Stimulated activated CD8-positive, alpha-beta memory T cell treated with anti-CD3 and anti-CD28 coated beads, Interleukin-12 subunit alpha, Interleukin-12 subunit beta, amount 100 ng/mL, for 4 hours (primary cell): ENCODE measurements at regions not wholly inside any gene's neighbourhood (a gene's known extent, or its start where the extent isn't known, plus 50 kb on each side); places are given as distances from the start of the nearest gene placed in this dataset.

Experiments
- DNase-seq: peaks from one replicate; pipeline ENCODE4 v3.0.0-alpha.2; 2020; ENCODE audit warnings: low read depth

DNA sequence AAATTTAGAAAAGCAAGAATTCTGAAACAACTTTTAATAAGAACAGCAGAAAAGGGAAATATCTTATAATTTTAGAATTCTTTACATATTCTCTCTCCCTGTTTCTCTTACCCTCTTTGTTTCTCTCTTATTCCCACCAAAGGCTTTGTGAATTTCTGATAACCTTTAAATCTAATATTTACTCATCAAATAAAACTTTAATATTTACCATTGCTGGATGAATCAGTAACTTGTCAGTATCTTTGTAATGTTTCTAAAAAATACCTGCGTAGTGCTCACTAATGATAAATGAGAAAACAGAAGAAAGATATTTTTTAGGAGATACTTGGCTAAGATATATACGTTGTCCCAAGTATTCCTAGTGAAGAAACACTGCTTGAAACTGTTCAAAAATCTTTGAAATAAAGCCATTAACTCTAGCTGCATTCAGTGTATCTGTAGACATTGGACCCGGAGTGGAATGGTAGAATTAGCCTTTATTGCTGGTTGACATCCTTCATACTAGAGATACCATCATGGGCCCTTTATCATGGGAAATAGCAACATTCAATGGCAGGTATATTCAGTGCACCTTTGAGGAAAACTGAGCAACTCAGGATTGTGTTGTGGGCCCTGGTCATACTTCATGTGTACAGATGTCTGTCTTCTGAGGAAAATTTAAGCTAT is 2160.4 kb downstream of the MAT2B start:
- no peak for DNase-seq

DNA sequence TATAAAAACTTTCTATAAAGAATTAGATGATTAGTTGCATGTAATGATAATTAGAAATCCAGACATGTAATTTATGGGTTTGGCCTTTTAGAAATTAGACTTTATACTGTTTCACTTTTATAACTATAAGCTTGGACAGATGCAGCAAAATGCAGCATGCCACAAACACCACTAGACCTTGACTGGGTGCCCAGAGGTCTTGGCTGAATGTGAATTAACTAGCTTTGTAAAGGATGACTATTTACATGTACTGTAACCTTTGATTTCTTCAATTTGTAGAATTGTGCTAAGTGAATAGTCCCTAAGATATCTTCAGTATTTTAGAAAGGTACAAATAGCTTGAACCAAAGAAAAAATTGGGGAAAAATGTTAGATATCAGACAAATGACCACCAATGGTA is 2168.1 kb downstream of the MAT2B start:
- no peak for DNase-seq

DNA sequence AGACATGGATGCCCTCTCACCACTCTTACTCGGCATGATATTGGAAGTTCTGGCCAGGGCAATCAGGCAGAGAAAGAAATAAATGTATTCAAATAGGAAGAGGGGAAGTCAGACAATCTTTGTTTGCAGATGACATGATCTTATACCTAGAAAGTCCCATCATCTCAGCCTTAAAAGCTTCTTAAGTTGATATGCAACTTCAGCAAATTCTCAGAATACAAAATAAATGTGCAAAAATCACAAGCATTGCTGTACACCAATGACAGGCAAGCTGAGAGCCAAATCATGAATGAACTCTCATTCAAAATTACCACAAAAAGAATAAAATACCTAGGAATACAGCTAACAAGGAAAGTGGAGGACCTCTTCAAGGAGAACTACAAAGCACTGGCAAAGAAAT is 2190.4 kb downstream of the MAT2B start:
- DNase-seq, result no peak

- DNase-seq, result no peak
These were observed 2200.5 kb downstream of the MAT2B start for GRCh38 chr5:165705960-165706359.

DNA sequence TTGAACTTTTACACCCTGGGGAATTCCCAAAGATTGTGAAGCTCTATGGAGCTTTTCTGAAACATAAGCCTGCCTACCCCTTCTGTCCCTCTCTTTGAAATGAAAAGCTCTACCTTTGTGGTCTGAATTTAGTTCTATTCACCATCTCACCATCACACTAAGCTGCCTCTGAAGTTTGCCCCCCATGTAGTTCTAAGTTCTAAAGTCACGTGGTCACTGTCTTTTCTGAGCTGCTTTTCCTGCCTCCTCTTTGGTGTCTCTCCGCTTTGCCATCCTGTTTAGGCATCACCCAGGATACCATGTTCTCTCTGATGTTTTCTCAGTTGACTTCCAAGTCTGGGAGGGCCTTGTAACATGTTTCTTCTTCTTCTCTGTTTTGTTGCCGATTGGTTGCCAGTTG is 2206.6 kb downstream of the MAT2B start:
- no peak for DNase-seq

DNA sequence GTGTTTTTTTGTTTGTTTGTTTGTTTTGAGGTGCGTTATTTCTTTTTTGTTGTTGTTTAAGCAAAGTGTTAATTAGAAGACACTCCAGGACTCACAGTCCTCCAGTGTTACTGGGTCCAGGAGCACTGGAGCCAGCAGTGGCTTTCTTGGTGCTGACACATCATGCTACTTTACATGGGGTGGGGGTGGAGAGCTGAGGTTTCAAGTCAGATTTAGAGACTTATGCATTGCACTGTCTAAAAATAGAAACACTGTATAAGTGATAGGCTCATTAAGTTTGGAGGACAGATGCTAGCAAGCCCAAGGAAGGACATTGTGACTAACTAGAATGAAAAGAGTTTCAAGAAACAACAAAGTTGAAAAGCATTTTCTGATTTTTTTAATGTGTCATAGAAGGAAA is 2209.2 kb downstream of the MAT2B start:
- no peak for DNase-seq

DNA sequence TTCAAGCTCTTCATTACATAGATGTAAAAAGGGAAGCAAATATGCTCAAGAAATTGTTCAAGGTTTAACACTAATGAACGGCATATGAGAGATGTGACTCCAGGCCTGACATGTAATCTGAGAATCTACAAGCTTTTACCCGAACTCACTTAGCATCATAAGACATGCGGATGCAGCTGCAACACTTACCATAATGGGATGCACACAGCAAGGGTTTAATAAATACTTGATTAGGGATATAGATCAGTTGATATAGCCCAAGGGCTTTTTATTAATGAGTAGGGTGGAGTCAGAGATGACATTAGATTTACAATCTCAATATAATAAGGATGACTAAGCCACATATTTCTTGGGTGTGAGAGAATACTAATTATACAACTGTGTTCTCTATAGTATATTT is 2215.5 kb downstream of the MAT2B start:
- DNase-seq, result no peak

- no peak for DNase-seq
These were observed 2217.0 kb downstream of the MAT2B start for GRCh38 chr5:165722401-165722800.

DNA sequence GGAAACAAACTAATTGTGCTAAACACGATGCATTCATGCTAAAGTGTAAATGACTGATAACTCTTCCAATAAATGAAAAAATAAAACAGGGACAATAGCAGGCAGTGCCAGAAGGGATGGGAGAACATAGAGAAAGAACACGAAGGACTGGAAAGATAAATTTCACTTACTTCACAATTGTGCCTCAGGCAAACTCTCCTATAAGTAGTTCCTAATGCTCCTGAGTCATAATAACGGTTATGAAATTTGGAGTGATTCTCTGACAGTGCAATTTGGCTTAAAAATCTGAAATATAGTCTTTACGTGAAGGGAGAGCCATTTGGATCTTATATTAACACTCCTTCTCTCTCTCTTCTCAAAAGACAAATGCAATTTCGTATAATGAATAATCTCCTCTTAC is 2218.5 kb downstream of the MAT2B start:
- DNase-seq, result no peak

DNA sequence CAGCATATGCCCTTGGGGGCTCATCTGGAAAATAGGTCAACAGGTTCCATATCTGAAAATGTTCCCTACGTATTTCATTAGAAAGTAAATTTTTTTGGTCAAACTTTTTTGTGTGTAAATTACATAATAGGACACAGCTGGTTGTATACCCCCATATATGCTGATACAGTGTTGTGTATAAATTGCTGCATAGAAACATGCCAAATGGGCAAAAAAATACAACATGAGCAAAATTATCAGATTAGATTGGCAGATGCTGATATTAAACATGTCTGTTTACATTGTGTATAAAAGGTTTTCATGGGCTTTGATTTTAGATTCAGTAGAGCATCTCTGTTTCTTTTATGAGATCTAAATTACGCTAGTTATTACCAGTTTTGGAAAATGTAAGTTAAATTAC is 2223.0 kb downstream of the MAT2B start:
- DNase-seq, result no peak

GRCh38 chr5:165735388-165735787 is 2230.0 kb downstream of the MAT2B start:
- no peak for DNase-seq

- no peak for DNase-seq
These were observed 2233.8 kb downstream of the MAT2B start for GRCh38 chr5:165739079-165739741.

- no peak for DNase-seq
These were observed 2252.4 kb downstream of the MAT2B start for GRCh38 chr5:165757791-165758190.

DNA sequence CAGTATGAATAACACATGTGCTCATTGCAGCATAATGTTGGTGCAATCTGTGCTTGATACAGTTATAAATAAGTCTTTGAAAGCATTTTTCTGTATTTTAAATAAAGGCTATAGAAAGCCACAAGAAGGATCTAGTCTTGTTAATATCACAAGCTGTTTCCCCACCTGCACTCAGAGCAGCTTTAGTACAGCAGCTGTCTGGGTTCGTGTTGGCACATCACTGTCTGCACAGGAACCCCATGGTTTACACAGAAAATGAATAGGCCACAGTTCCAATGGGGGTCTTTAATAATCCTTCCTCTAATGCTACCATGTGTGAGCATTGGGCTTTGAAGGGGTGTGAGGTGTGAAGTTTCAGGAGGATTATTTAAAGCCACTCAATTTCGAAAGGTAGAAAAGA is 2269.7 kb downstream of the MAT2B start:
- DNase-seq, result no peak

- no peak for DNase-seq
These were observed 2274.1 kb downstream of the MAT2B start for GRCh38 chr5:165779505-165779904.

GRCh38 chr5:165780901-165781300 is 2275.5 kb downstream of the MAT2B start:
- DNase-seq, result no peak

GRCh38 chr5:165781738-165782137 is 2276.3 kb downstream of the MAT2B start:
- DNase-seq, result no peak

GRCh38 chr5:165783024-165783423 is 2277.6 kb downstream of the MAT2B start:
- no peak for DNase-seq

GRCh38 chr5:165786073-165786472 is 2280.7 kb downstream of the MAT2B start:
- no peak for DNase-seq

- no peak for DNase-seq
These were observed 2289.7 kb downstream of the MAT2B start for GRCh38 chr5:165795073-165795472.

GRCh38 chr5:165805756-165806155 is 2300.3 kb downstream of the MAT2B start:
- DNase-seq, result no peak

DNA sequence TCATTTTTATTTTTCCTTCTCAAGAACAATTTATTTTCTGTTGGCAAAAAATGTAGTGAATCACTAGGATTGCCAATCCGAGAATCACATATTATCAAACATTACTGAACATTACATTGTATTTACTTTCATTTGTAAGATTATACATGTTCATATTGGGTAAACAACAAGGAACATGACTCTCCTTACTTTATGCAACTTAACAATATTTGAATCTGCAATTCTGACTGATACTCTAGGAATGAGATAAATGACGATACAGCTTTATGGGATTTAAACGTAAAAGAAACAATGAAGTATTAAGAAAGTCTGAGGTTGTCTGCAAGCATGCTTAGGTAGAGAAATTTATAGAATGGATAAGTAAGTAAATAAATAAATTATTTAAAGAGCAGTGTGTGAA is 2302.9 kb downstream of the MAT2B start:
- no peak for DNase-seq

- DNase-seq, result no peak
These were observed 2304.5 kb downstream of the MAT2B start for GRCh38 chr5:165809914-165810313.

GRCh38 chr5:165829504-165829903 is 2324.1 kb downstream of the MAT2B start:
- no peak for DNase-seq
